Neural progenitor cell (in vitro differentiated cells): ENCODE measurements at regions not wholly inside any gene's neighbourhood (a gene's known extent, or its start where the extent isn't known, plus 50 kb on each side); places are given as distances from the start of the nearest gene placed in this dataset.

Source experiments
- DNase-seq: peaks from one replicate; pipeline ENCODE4 v3.0.0-alpha.2; 2016; ENCODE audit warnings: low spot score
- H2AFZ ChIP-seq: fragments of 200-600 bp; sonication (generic); replicated peaks from 2 replicates; pipeline ENCODE4 v1.6.1; 2016; ENCODE audit warnings: antibody characterized with exemption
- H3F3A ChIP-seq: fragments of 200-600 bp; sonication (generic); 2 replicates; pipeline ENCODE4 v1.6.1; 2016; ENCODE audit warnings: antibody characterized with exemption, low read depth
- H3K27ac ChIP-seq: fragments of 200-600 bp; sonication (generic); 2 replicates; pipeline ENCODE4 v1.5.1; 2016; ENCODE audit warnings: mild to moderate bottlenecking
- H3K27me3 ChIP-seq: fragments of 200-600 bp; sonication (generic); 2 replicates; pipeline ENCODE4 v1.6.1; 2016; ENCODE audit warnings: mild to moderate bottlenecking, moderate library complexity
- H3K36me3 ChIP-seq: fragments of 200-600 bp; sonication (generic); 2 replicates; pipeline ENCODE4 v1.5.1; 2016
- H3K4me1 ChIP-seq: fragments of 200-600 bp; sonication (generic); 2 replicates; pipeline ENCODE4 v1.6.1; 2016; ENCODE audit warnings: mixed run types
- H3K4me2 ChIP-seq: fragments of 200-600 bp; sonication (generic); 2 replicates; pipeline ENCODE4 v1.6.1; 2016
- H3K4me3 ChIP-seq: fragments of 200-600 bp; sonication (generic); 2 replicates; pipeline ENCODE4 v1.5.1; 2016
- H3K79me2 ChIP-seq: fragments of 200-600 bp; sonication (generic); 2 replicates; pipeline ENCODE4 v1.6.1; 2016; ENCODE audit warnings: low read depth
- H3K9ac ChIP-seq: fragments of 200-600 bp; sonication (generic); 2 replicates; pipeline ENCODE4 v1.6.1; 2016
- H3K9me3 ChIP-seq: fragments of 200-600 bp; sonication (generic); 2 replicates; pipeline ENCODE4 v1.5.1; 2016; ENCODE audit warnings: low read depth
- H4K20me1 ChIP-seq: fragments of 200-600 bp; sonication (generic); 2 replicates; pipeline ENCODE4 v1.6.1; 2016; ENCODE audit warnings: low read depth
- H3K27ac Mint-ChIP-seq: 3 replicates; pipeline ENCODE4 v1.8.0; 2021; ENCODE audit warnings: mixed read lengths
- H3K27me3 Mint-ChIP-seq: 2 replicates; pipeline ENCODE4 v1.8.0; 2022; ENCODE audit warnings: low read depth, mild to moderate bottlenecking, inconsistent platforms, moderate library complexity, mixed read lengths; ENCODE audit not compliant: insufficient read depth
- H3K36me3 Mint-ChIP-seq: 3 replicates; pipeline ENCODE4 v1.8.0; 2021; ENCODE audit warnings: mixed read lengths
- H3K4me1 Mint-ChIP-seq: 3 replicates; pipeline ENCODE4 v1.8.0; 2021; ENCODE audit warnings: mixed read lengths
- H3K4me3 Mint-ChIP-seq: 3 replicates; pipeline ENCODE4 v1.8.0; 2021; ENCODE audit warnings: mild to moderate bottlenecking, moderate library complexity, mixed read lengths
- H3K9me3 Mint-ChIP-seq: 3 replicates; pipeline ENCODE4 v1.8.0; 2020; ENCODE audit warnings: mixed read lengths
- EZH2 ChIP-seq: fragments of 200-600 bp; sonication (generic); IDR thresholded peaks from 2 replicates; pipeline ENCODE4 v1.6.1; 2017; ENCODE audit warnings: antibody characterized with exemption, mild to moderate bottlenecking, moderate library complexity
- EZH2phosphoT487 ChIP-seq: fragments of 200-600 bp; sonication (generic); IDR thresholded peaks from 2 replicates; pipeline ENCODE4 v1.6.1; 2017; ENCODE audit warnings: antibody characterized with exemption
- TF ChIP-seq, protein P1 (sequence below): fragments of 200-600 bp; sonication (generic); IDR thresholded peaks from 2 replicates; pipeline ENCODE4 v1.5.1; 2017; ENCODE audit warnings: antibody characterized with exemption, mild to moderate bottlenecking

DNA sequence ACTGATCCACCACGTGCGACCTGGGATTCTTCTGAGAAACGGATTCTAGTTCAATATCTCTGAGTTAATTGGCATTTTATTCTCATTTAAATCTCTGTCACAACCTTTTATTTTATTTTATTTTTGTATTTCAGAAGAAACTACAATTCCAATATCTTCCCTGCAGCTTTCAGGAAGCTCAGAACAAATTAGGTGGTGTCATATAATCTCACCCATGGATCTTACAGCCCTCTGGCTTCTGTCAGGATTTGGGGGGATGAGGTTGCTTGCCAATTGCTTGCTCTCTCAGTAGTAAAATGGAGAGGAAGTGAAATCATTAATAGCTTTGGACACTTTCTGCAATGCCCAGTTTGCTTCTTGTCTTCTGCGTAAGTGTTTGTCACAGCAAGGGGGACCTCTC is 205.4 kb downstream of the TLE3 start:
- Histone ChIP-seq H3K27ac (no peak overlapping the region), H3F3A (no peaks in the 10 kb centered on the region), H3K4me1 (peaks cover 5% of the 10 kb centered on the region), H3K79me2 (no peaks in the 10 kb centered on the region), H3K4me2 (no peak overlapping the region), H3K9ac (no peak overlapping the region), H3K9me3 (no peaks in the 10 kb centered on the region), H4K20me1 (no peaks in the 10 kb centered on the region), H3K27me3 (no peaks in the 10 kb centered on the region), H2AFZ (no peak overlapping the region), H3K36me3 (no peaks in the 10 kb centered on the region), H3K4me3 (no peak overlapping the region)
- H3K27me3 Mint-ChIP-seq: peaks cover 42% of the 10 kb centered on the region
- DNase-seq: no peak
- peak overlapping the region; percentile 55 for H3K27ac Mint-ChIP-seq
- H3K4me3 Mint-ChIP-seq: peak overlapping the region; percentile 8
- H3K9me3 Mint-ChIP-seq: peaks cover 37% of the 10 kb centered on the region
- peaks cover 4% of the 10 kb centered on the region for H3K36me3 Mint-ChIP-seq
- TF ChIP-seq EZH2phosphoT487: no peak
- TF ChIP-seq, protein P1, sequence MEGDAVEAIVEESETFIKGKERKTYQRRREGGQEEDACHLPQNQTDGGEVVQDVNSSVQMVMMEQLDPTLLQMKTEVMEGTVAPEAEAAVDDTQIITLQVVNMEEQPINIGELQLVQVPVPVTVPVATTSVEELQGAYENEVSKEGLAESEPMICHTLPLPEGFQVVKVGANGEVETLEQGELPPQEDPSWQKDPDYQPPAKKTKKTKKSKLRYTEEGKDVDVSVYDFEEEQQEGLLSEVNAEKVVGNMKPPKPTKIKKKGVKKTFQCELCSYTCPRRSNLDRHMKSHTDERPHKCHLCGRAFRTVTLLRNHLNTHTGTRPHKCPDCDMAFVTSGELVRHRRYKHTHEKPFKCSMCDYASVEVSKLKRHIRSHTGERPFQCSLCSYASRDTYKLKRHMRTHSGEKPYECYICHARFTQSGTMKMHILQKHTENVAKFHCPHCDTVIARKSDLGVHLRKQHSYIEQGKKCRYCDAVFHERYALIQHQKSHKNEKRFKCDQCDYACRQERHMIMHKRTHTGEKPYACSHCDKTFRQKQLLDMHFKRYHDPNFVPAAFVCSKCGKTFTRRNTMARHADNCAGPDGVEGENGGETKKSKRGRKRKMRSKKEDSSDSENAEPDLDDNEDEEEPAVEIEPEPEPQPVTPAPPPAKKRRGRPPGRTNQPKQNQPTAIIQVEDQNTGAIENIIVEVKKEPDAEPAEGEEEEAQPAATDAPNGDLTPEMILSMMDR: no peak
- no peak for TF ChIP-seq EZH2
- peaks cover 30% of the 10 kb centered on the region for H3K4me1 Mint-ChIP-seq

DNA sequence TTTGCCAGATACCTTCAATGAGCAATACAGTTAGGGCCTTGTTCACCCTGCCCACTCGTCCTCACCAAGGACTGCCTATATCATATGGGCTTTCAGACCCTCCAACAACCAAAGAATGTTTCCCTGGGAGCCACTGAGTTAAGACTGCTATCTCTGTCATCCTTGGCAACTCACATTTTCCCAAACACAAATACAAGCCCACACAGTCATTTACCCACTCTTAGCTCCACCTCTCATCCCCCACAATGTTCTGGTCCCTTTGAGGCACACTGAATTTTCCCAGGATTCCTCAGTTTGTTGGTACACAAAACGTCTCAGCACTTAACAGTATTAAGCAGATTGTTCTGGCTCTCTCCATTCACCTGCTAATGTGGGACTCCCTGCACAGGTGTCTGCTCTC is 204.6 kb downstream of the TLE3 start:
- peaks cover 39% of the 10 kb centered on the region for H3K27me3 Mint-ChIP-seq
- H4K20me1 ChIP-seq: no peaks in the 10 kb centered on the region
- H3K4me3 ChIP-seq: no peak overlapping the region
- no peak overlapping the region for H2AFZ ChIP-seq
- H3K4me3 Mint-ChIP-seq: no peak overlapping the region
- H3K27ac ChIP-seq: no peak overlapping the region
- H3K9me3 ChIP-seq: no peaks in the 10 kb centered on the region
- H3K36me3 ChIP-seq: no peaks in the 10 kb centered on the region
- no peaks in the 10 kb centered on the region for H3K27me3 ChIP-seq
- H3K27ac Mint-ChIP-seq: peak overlapping the region; percentile 5
- H3K9ac ChIP-seq: no peak overlapping the region
- H3K4me1 ChIP-seq: peaks cover 5% of the 10 kb centered on the region
- peaks cover 30% of the 10 kb centered on the region for H3K4me1 Mint-ChIP-seq
- DNase-seq: no peak
- no peak overlapping the region for H3K4me2 ChIP-seq
- H3K36me3 Mint-ChIP-seq: no peaks in the 10 kb centered on the region
- peaks cover 30% of the 10 kb centered on the region for H3K9me3 Mint-ChIP-seq
- H3F3A ChIP-seq: no peaks in the 10 kb centered on the region
- TF ChIP-seq, protein P1: no peak
- no peak for TF ChIP-seq EZH2phosphoT487
- no peak for TF ChIP-seq EZH2
- no peaks in the 10 kb centered on the region for H3K79me2 ChIP-seq

DNA sequence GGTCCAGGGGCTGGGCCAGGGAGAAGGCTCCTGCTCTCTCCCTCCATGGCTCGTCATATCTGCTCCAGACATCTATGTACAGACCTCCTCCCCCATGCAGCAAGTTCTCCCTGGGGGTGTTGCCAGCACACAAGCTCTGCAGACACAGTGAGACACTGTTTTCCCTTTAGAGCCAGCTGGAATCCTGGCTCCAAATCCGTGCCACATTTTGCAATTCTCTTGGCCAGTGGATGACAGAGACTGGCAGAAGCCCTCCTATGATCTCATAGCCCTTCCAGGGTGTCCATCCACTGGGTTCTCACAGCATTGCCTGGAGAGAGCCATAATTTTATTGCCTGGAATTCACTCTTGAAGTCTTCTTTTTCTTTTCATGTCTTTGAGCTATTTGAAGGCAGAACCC is 203.9 kb downstream of the TLE3 start:
- H3K4me1 ChIP-seq: peaks cover 5% of the 10 kb centered on the region
- no peak overlapping the region for H3K4me2 ChIP-seq
- H3K9me3 Mint-ChIP-seq: peaks cover 26% of the 10 kb centered on the region
- H3K36me3 Mint-ChIP-seq: no peaks in the 10 kb centered on the region
- TF ChIP-seq, protein P1: no peak
- no peak for TF ChIP-seq EZH2
- no peak for TF ChIP-seq EZH2phosphoT487
- peak overlapping the region; percentile 54 for H3K27ac Mint-ChIP-seq
- H3K27me3 Mint-ChIP-seq: peaks cover 33% of the 10 kb centered on the region
- H4K20me1 ChIP-seq: no peaks in the 10 kb centered on the region
- H3K79me2 ChIP-seq: no peaks in the 10 kb centered on the region
- no peak overlapping the region for H3K4me3 Mint-ChIP-seq
- peak; percentile 25 for DNase-seq
- peaks cover 30% of the 10 kb centered on the region for H3K4me1 Mint-ChIP-seq
- no peaks in the 10 kb centered on the region for H3K9me3 ChIP-seq
- H3K4me3 ChIP-seq: no peak overlapping the region
- no peak overlapping the region for H3K9ac ChIP-seq
- no peaks in the 10 kb centered on the region for H3K27me3 ChIP-seq
- no peak overlapping the region for H3K27ac ChIP-seq
- no peaks in the 10 kb centered on the region for H3F3A ChIP-seq
- H3K36me3 ChIP-seq: no peaks in the 10 kb centered on the region
- H2AFZ ChIP-seq: peak overlapping the region; percentile 59

DNA sequence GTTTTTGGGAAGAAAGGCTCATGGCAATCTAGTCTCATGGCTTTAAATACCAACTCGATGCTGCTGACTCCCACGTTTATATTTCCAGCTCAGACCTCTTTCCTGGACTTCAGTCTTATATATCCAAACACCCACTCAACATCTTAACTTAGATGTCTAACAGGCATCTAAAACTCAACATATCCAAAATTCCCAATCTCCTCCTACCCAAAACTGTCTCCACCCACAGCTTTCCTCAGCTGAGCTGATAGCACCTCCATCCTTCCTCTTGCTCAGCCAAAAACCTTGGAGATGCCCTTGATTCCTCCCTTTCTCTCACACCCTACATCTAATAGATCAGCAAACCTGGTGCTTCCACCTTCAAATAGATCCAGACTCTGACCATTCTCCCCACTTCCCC is 202.5 kb downstream of the TLE3 start:
- Mint-ChIP-seq H3K27me3 (peaks cover 33% of the 10 kb centered on the region), H3K9me3 (peaks cover 15% of the 10 kb centered on the region), H3K4me3 (no peak overlapping the region), H3K27ac (no peak overlapping the region), H3K4me1 (peaks cover 30% of the 10 kb centered on the region), H3K36me3 (no peaks in the 10 kb centered on the region)
- TF ChIP-seq, protein P1: no peak
- Histone ChIP-seq H4K20me1 (no peaks in the 10 kb centered on the region), H3K4me1 (peaks cover 5% of the 10 kb centered on the region), H3K9ac (no peak overlapping the region), H3K4me3 (no peak overlapping the region), H3K4me2 (no peak overlapping the region), H3K27ac (no peak overlapping the region), H2AFZ (no peak overlapping the region), H3K27me3 (no peaks in the 10 kb centered on the region), H3K79me2 (no peaks in the 10 kb centered on the region), H3K36me3 (no peaks in the 10 kb centered on the region), H3F3A (no peaks in the 10 kb centered on the region), H3K9me3 (no peaks in the 10 kb centered on the region)
- no peak for DNase-seq
